SK-N-MC (cell line): ENCODE measurements at regions not wholly inside any gene's neighbourhood (a gene's known extent, or its start where the extent isn't known, plus 50 kb on each side); places are given as distances from the start of the nearest gene placed in this dataset.

Experiments used
- EZH2 ChIP-seq: fragments of 200-600 bp; sonication (generic); IDR thresholded peaks from one replicate; pipeline ENCODE4 v1.6.1; 2017; ENCODE audit warnings: antibody characterized with exemption
- FOXP2 ChIP-seq: optimal IDR thresholded peaks from 2 replicates; pipeline ENCODE3; 2011; ENCODE audit warnings: mild to moderate bottlenecking, moderate library complexity; ENCODE audit not compliant: insufficient read depth; ENCODE audit errors: extremely low read length, control extremely low read depth
- POLR2AphosphoS5 ChIP-seq: IDR thresholded peaks from 2 replicates; pipeline ENCODE4 v1.6.1; 2012; ENCODE audit warnings: mild to moderate bottlenecking, low read depth, low read length, borderline replicate concordance

DNA sequence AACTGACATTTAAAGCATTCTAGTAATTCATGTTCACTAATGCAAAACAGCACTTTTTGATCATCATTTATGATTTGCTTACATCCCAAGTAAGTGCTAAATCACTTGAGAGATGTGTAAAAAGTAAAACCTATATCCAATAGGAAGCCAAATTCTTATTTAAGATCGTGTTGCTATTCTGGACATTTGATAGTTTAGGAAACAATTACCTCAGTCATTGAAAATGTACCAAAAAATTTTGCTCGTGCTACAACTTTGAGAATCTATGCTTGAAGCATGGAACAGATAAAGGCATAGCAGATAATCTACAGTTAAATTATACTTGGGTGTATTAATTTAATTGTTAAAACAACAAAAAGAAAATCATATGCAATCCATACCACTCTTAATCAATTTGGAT lies 571.6 kb upstream of the NR2F2 start:
- TF ChIP-seq EZH2 (no peak), POLR2AphosphoS5 (no peak), FOXP2 (no peak)
